H1 (cell line): ENCODE measurements at regions not wholly inside any gene's neighbourhood (a gene's known extent, or its start where the extent isn't known, plus 50 kb on each side); places are given as distances from the start of the nearest gene placed in this dataset.

Experiments
- CTCF ChIA-PET: fragments of 300-600 bp; sonication (Branson Sonifier 250); formaldehyde crosslinking; loops from one replicate; lab custom pipeline; 2021; ENCODE audit not compliant: partially characterized antibody; lab: Charles Lee
- POLR2A ChIA-PET: fragments of 300-600 bp; sonication (Branson Sonifier 250); formaldehyde crosslinking; loops from one replicate; lab custom pipeline; 2021; ENCODE audit warnings: inconsistent platforms; ENCODE audit not compliant: partially characterized antibody; lab: Charles Lee
- DNase-seq, 2 experiments: peaks; one replicate each; pipeline versions ENCODE4 v3.0.0 to v3.0.0-alpha.2; 2010 to 2022; ENCODE audit warnings: low spot score in 2 of 2, low read depth in 1 of 2, mixed read lengths in 1 of 2
- FAIRE-seq: peaks from 2 replicates; lab custom pipeline; 2011; peaks lifted over from hg19 to GRCh38; lab: Jason Lieb, UNC
- H2AFZ ChIP-seq: 2 replicates; pipeline ENCODE4 v1.8.1; 2012; ENCODE audit warnings: low read length, inconsistent platforms
- H2AK5ac ChIP-seq: 2 replicates; pipeline ENCODE4 v1.6.1; 2013; ENCODE audit warnings: low read depth, low read length
- H2BK120ac ChIP-seq: replicated peaks from 2 replicates; pipeline ENCODE3; 2013; ENCODE audit warnings: low read depth, low read length, inconsistent platforms
- H2BK12ac ChIP-seq: 2 replicates; pipeline ENCODE4 v1.6.1; 2013; ENCODE audit warnings: low read depth, low read length
- H2BK15ac ChIP-seq: 2 replicates; pipeline ENCODE4 v1.6.1; 2013; ENCODE audit warnings: low read length
- H2BK20ac ChIP-seq: 2 replicates; pipeline ENCODE4 v1.6.1; 2013; ENCODE audit warnings: low read length
- H2BK5ac ChIP-seq: 2 replicates; pipeline ENCODE4 v1.6.1; 2013; ENCODE audit warnings: low read depth, low read length
- H3K14ac ChIP-seq: 2 replicates; pipeline ENCODE4 v1.6.1; 2013; ENCODE audit warnings: inconsistent platforms; ENCODE audit not compliant: insufficient read length
- H3K18ac ChIP-seq: 2 replicates; pipeline ENCODE4 v1.6.1; 2013; ENCODE audit warnings: low read length; ENCODE audit errors: extremely low read depth
- H3K23ac ChIP-seq: 2 replicates; pipeline ENCODE4 v1.6.1; 2013; ENCODE audit warnings: inconsistent platforms; ENCODE audit not compliant: insufficient read length
- H3K23me2 ChIP-seq: 2 replicates; pipeline ENCODE4 v1.6.1; 2013; ENCODE audit warnings: low read depth, low read length
- H3K27ac ChIP-seq: 2 replicates; pipeline ENCODE4 v1.6.1; 2011; ENCODE audit warnings: low read depth, low read length, inconsistent platforms
- H3K27me3 ChIP-seq, 4 experiments: replicated peaks in 1 of 4; 1 replicate in 1 of 4; 2 replicates in 3 of 4; pipeline versions ENCODE4 v1.6.1 to v1.8.1; 2011 to 2013; ENCODE audit warnings: low read length in 3 of 4, mild to moderate bottlenecking in 3 of 4, inconsistent platforms in 2 of 4, mixed read lengths in 2 of 4, moderate library complexity in 1 of 4; ENCODE audit not compliant: control insufficient read depth in 3 of 4, insufficient read depth in 3 of 4; ENCODE audit errors: extremely low read depth in 1 of 4
- H3K36me3 ChIP-seq, 4 experiments: 2 replicates each; pipeline versions ENCODE4 v1.6.1 to v1.8.1; 2011 to 2013; ENCODE audit warnings: mild to moderate bottlenecking in 4 of 4, low read length in 3 of 4, moderate library complexity in 2 of 4, control low read depth in 1 of 4, inconsistent platforms in 1 of 4; ENCODE audit not compliant: insufficient read depth in 4 of 4, control insufficient read depth in 2 of 4
- H3K4ac ChIP-seq: replicated peaks from 2 replicates; pipeline ENCODE3; 2013; ENCODE audit warnings: low read length, low read depth, mixed read lengths, inconsistent platforms; ENCODE audit not compliant: insufficient read length
- H3K4me1 ChIP-seq, 4 experiments: replicated peaks in 1 of 4; 1 replicate in 1 of 4; 2 replicates in 3 of 4; pipeline versions ENCODE4 v1.6.1 to v1.8.1; 2011 to 2013; ENCODE audit warnings: low read length in 3 of 4, inconsistent platforms in 2 of 4, mixed read lengths in 1 of 4; ENCODE audit not compliant: insufficient read depth in 4 of 4, control insufficient read depth in 3 of 4
- H3K4me2 ChIP-seq, 2 experiments: 2 replicates each; pipeline versions ENCODE4 v1.6.1 to v1.8.1; 2011 to 2013; ENCODE audit warnings: low read depth in 2 of 2, low read length in 2 of 2, control low read depth in 1 of 2, inconsistent platforms in 1 of 2, mild to moderate bottlenecking in 1 of 2; ENCODE audit not compliant: insufficient read depth in 1 of 2
- H3K4me3 ChIP-seq, 4 experiments: fragments of 200-600, 300-600 bp in 1 of 4; sonication (generic), shearing (Covaris generic), sonication (Bioruptor Twin) in 1 of 4; 2 replicates each; pipeline versions ENCODE4 v1.5.1 to v1.8.1; 2011 to 2016; ENCODE audit warnings: low read length in 4 of 4, low read depth in 3 of 4, control low read depth in 2 of 4, inconsistent platforms in 2 of 4, mild to moderate bottlenecking in 2 of 4, mixed read lengths in 1 of 4, moderate library complexity in 1 of 4; ENCODE audit not compliant: insufficient read depth in 2 of 4; ENCODE audit errors: extremely low read depth in 1 of 4
- H3K56ac ChIP-seq: replicated peaks from 2 replicates; pipeline ENCODE3; 2013; ENCODE audit warnings: low read depth, mild to moderate bottlenecking, mixed read lengths, low read length, inconsistent platforms; ENCODE audit not compliant: insufficient read length
- H3K79me1 ChIP-seq: 2 replicates; pipeline ENCODE4 v1.6.1; 2013; ENCODE audit warnings: low read depth, low read length, control low read depth
- H3K79me2 ChIP-seq, 2 experiments: 2 replicates each; pipeline versions ENCODE4 v1.6.1 to v1.8.1; 2012 to 2013; ENCODE audit warnings: low read length in 2 of 2, mild to moderate bottlenecking in 2 of 2, inconsistent platforms in 1 of 2; ENCODE audit not compliant: insufficient read depth in 2 of 2, control insufficient read depth in 1 of 2
- H3K9ac ChIP-seq, 4 experiments: replicated peaks in 1 of 4; 1 replicate in 1 of 4; 2 replicates in 3 of 4; pipeline versions ENCODE4 v1.6.1 to v1.8.1; 2011 to 2013; ENCODE audit warnings: low read depth in 3 of 4, low read length in 3 of 4, control low read depth in 2 of 4, mild to moderate bottlenecking in 2 of 4, moderate library complexity in 2 of 4, inconsistent platforms in 1 of 4; ENCODE audit errors: extremely low read depth in 1 of 4
- H3K9me3 ChIP-seq, 2 experiments: 2 replicates each; pipeline versions ENCODE4 v1.6.1 to v1.8.1; 2012 to 2013; ENCODE audit warnings: mild to moderate bottlenecking in 2 of 2, moderate library complexity in 2 of 2, control low read depth in 1 of 2, inconsistent platforms in 1 of 2, low read depth in 1 of 2, low read length in 1 of 2, mixed read lengths in 1 of 2; ENCODE audit not compliant: insufficient read depth in 2 of 2
- H4K20me1 ChIP-seq, 2 experiments: replicated peaks in 1 of 2; 2 replicates each; pipeline versions ENCODE3 to v1.8.1; 2011 to 2013; ENCODE audit warnings: inconsistent platforms in 2 of 2, low read length in 2 of 2, mild to moderate bottlenecking in 1 of 2; ENCODE audit not compliant: insufficient read depth in 2 of 2, control insufficient read depth in 1 of 2
- H4K5ac ChIP-seq: 2 replicates; pipeline ENCODE4 v1.6.1; 2013; ENCODE audit warnings: low read length, low read depth, mixed read lengths, inconsistent platforms; ENCODE audit not compliant: insufficient read length
- H4K8ac ChIP-seq: 2 replicates; pipeline ENCODE4 v1.8.0; 2013; ENCODE audit warnings: mild to moderate bottlenecking, moderate library complexity, low read length, inconsistent platforms; ENCODE audit not compliant: insufficient read depth; ENCODE audit errors: extremely low read depth
- H4K91ac ChIP-seq: replicated peaks from 2 replicates; pipeline ENCODE3; 2013; ENCODE audit warnings: low read length, mixed read lengths, inconsistent platforms; ENCODE audit not compliant: insufficient read length
- E2F6 ChIP-seq: IDR thresholded peaks from 2 replicates; pipeline ENCODE4 v1.6.1; 2012; ENCODE audit warnings: inconsistent platforms
- JUN ChIP-seq: IDR thresholded peaks from 2 replicates; pipeline ENCODE4 v1.6.1; 2011; ENCODE audit warnings: low read depth, mild to moderate bottlenecking, improper control_type of control experiment, low read length
- KDM4A ChIP-seq: IDR thresholded peaks from one replicate; pipeline ENCODE4 v1.7.1; 2012; ENCODE audit warnings: low read depth, mild to moderate bottlenecking, moderate library complexity, low read length, inconsistent platforms; ENCODE audit not compliant: severe bottlenecking
- NANOG ChIP-seq: IDR thresholded peaks from 2 replicates; pipeline ENCODE4 v1.6.1; 2011; ENCODE audit warnings: low read length, low read depth, mild to moderate bottlenecking, inconsistent platforms; ENCODE audit not compliant: insufficient read depth, poor library complexity, severe bottlenecking
- PHF8 ChIP-seq: fragments of 200-600 bp; sonication (generic); conservative IDR thresholded peaks from 2 replicates; pipeline ENCODE4 v1.7.1; 2012; ENCODE audit warnings: low read depth, mild to moderate bottlenecking, inconsistent platforms, low read length, moderate library complexity
- POLR2AphosphoS5 ChIP-seq: IDR thresholded peaks from 2 replicates; pipeline ENCODE4 v1.6.1; 2011; ENCODE audit warnings: low read depth, low read length
- SAP30 ChIP-seq: fragments of 300-600 bp; sonication (generic); IDR thresholded peaks from 2 replicates; pipeline ENCODE4 v1.7.1; 2012; ENCODE audit warnings: low read length, moderate library complexity, mild to moderate bottlenecking, inconsistent platforms; ENCODE audit not compliant: insufficient read depth, insufficient replicate concordance
- TAF7 ChIP-seq: optimal IDR thresholded peaks from 2 replicates; pipeline ENCODE3; 2011; ENCODE audit warnings: low read depth, mild to moderate bottlenecking, inconsistent platforms, low read length, moderate library complexity, borderline replicate concordance
- WGBS, 2 experiments: shearing (Covaris generic) in 1 of 2; methylation state at CpG; one replicate each; pipeline versions ENCODE4 v1.1.6 to v1.1.7; 2013 to 2015; ENCODE audit warnings: low lambda C conversion rate in 2 of 2, mixed read lengths in 2 of 2, inconsistent platforms in 1 of 2, low coverage in 1 of 2, missing lambda C conversion rate in 1 of 2; ENCODE audit not compliant: insufficient replicate concordance in 2 of 2, insufficient coverage in 1 of 2, insufficient read length in 1 of 2; ENCODE audit errors: extremely low coverage in 1 of 2, missing lambda C conversion rate in 1 of 2; 5-methylcytosine and 5-hydroxymethylcytosine counted together
- TF ChIP-seq, protein P1 (sequence below): IDR thresholded peaks from 2 replicates; pipeline ENCODE4 v1.6.1; 2011; ENCODE audit warnings: low read depth, mild to moderate bottlenecking, low read length; ENCODE audit not compliant: insufficient read depth

GRCh38 chr7:25949736-25950487, 202.1 kb upstream of the NFE2L3 start:
- FAIRE-seq (peak; percentile 32), DNase-seq (peak in 1 of 2 experiments; percentile 63)
- ChIA-PET CTCF (interaction anchor here (0.7 to 2.2 kb wide), 6 partner anchors 8 to 141 kb away, joined by 3 to 6 read pairs (median 4); no protein-coding TSS in a partner anchor), POLR2A (interaction anchor here (0.7 to 2.2 kb wide), 14 partner anchors 9 to 701 kb away, joined by 3 to 11 read pairs (median 4); partner anchors contain the start of genes CBX3, HNRNPA2B1 and NFE2L3)
- peaks cover 2% of the 10 kb centered on the region; the same call in 1 of the 2 replicates for H3K79me1 ChIP-seq
- peaks cover 0 to 27% of the 10 kb centered on the region in 2 experiments; a peak in 2 of 4 replicates for H3K79me2 ChIP-seq
- no peaks in the 10 kb centered on the region; a peak in 1 of 8 replicates for H3K36me3 ChIP-seq
- WGBS, 2 experiments: 6% methylated on average over 29 of the region's 32 CpGs; no CpG with 5 or more reads in 1 of the 2 experiments
- no peak overlapping the region for H4K5ac ChIP-seq
- H3K23me2 ChIP-seq: peaks cover 4% of the 10 kb centered on the region
- no peak overlapping the region for H2BK20ac ChIP-seq
- H3K14ac ChIP-seq: peak overlapping the region; percentile 2
- H2AK5ac ChIP-seq: no peak overlapping the region; the same call in 1 of the 2 replicates
- no peaks in the 10 kb centered on the region for H3K27me3 ChIP-seq
- H3K4me2 ChIP-seq: peak overlapping the region; percentile 92 to 93
- H3K9me3 ChIP-seq: peaks cover 4 to 11% of the 10 kb centered on the region in 2 experiments; a peak in 3 of 4 replicates
- peak overlapping the region; percentile 36 for H4K91ac ChIP-seq
- peak overlapping the region; percentile 93 for H2BK15ac ChIP-seq
- peak overlapping the region; percentile 87 for H2BK5ac ChIP-seq
- H2AFZ ChIP-seq: no peak overlapping the region; the same call in 1 of the 2 replicates
- H4K8ac ChIP-seq: no peak overlapping the region
- peak overlapping the region; percentile 96 for H3K18ac ChIP-seq
- peak overlapping the region; percentile 85 for H2BK12ac ChIP-seq
- H3K4ac ChIP-seq: peak overlapping the region; percentile 76
- H3K27ac ChIP-seq: peak overlapping the region; percentile 76; the same call in 1 of the 2 replicates
- H3K9ac ChIP-seq: peak overlapping the region; percentile 67 to 93 (median 76)
- H3K4me3 ChIP-seq: peak overlapping the region; percentile 80 to 95 (median 94)
- H3K56ac ChIP-seq: peak overlapping the region; percentile 20
- peak overlapping the region; percentile 74 for H2BK120ac ChIP-seq
- H3K23ac ChIP-seq: no peak overlapping the region
- H3K4me1 ChIP-seq: peaks cover 5 to 26% (median 26%) of the 10 kb centered on the region in 4 experiments
- H4K20me1 ChIP-seq: peaks cover 2% of the 10 kb centered on the region in 2 experiments
- TF ChIP-seq E2F6 (0 out of 2 replicates have a peak, but pooled peaks have one; percentile 29), PHF8 (no peak), POLR2AphosphoS5 (peak; percentile 58), JUN (no peak), KDM4A (peak; percentile 22), NANOG (no peak), SAP30 (peak; percentile 17), TAF7 (peak; percentile 83)
- TF ChIP-seq, protein P1, sequence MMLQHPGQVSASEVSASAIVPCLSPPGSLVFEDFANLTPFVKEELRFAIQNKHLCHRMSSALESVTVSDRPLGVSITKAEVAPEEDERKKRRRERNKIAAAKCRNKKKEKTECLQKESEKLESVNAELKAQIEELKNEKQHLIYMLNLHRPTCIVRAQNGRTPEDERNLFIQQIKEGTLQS: no peak
